Astrocyte of the cerebellum (primary cell): ENCODE measurements at regions not wholly inside any gene's neighbourhood (a gene's known extent, or its start where the extent isn't known, plus 50 kb on each side); places are given as distances from the start of the nearest gene placed in this dataset.

Experiments used
- DNase-seq: peaks from one replicate; pipeline ENCODE4 v3.0.0-alpha.2; 2011; ENCODE audit warnings: low read depth
- H3K4me3 ChIP-seq: 2 replicates; pipeline ENCODE4 v1.5.1; 2011; ENCODE audit warnings: mild to moderate bottlenecking, low read depth, low read length, moderate library complexity
- in situ Hi-C: cut with HindIII; loops from 2 replicates; pipeline ENCODE4 v1.10.0; 2017; ENCODE audit warnings: low sequenced_read_pairs
- TF ChIP-seq, protein P1 (sequence below): IDR thresholded peaks from 2 replicates; pipeline ENCODE4 v1.5.1; 2012; ENCODE audit warnings: low read length, low read depth, moderate library complexity, mild to moderate bottlenecking; ENCODE audit errors: missing control alignments

DNA sequence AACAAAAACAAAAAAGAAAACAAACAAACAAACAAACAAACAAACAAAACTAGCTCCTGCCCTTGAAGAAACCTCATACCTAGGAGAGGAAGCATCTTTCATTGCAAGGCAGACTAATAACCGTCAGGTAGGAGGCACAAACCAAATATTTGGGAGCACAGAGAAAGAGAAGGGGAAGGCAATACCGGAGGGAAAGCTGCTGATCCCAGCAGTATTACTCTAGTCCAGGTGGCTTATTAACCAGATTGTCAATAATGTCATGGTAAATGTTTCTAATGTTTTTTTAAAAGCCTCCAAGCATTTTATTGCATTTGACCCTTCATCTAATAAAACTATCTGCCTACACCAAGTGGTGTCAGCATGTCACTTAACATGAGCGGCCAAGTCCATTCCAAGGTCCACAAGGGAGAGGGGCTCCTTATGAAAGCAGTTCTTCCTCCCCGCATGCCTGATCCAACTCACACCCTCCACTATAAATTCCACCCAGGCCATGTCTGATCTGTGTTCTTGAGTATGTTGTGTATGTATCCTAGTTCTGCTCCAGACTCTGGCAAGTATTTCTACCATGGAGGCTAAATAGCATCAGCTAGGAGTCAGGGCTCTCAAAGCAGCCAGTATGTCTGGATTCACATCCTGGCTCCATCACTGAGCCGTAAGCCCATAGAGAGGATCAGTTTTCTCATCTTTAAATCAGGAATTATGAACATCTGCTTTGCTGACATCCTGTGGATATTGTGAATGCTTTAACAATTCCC, 208.1 kb upstream of the TENM4 start:
- TF ChIP-seq, protein P1, sequence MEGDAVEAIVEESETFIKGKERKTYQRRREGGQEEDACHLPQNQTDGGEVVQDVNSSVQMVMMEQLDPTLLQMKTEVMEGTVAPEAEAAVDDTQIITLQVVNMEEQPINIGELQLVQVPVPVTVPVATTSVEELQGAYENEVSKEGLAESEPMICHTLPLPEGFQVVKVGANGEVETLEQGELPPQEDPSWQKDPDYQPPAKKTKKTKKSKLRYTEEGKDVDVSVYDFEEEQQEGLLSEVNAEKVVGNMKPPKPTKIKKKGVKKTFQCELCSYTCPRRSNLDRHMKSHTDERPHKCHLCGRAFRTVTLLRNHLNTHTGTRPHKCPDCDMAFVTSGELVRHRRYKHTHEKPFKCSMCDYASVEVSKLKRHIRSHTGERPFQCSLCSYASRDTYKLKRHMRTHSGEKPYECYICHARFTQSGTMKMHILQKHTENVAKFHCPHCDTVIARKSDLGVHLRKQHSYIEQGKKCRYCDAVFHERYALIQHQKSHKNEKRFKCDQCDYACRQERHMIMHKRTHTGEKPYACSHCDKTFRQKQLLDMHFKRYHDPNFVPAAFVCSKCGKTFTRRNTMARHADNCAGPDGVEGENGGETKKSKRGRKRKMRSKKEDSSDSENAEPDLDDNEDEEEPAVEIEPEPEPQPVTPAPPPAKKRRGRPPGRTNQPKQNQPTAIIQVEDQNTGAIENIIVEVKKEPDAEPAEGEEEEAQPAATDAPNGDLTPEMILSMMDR = no peak
- no peak for DNase-seq
- no peak overlapping the region for H3K4me3 ChIP-seq
- in situ Hi-C loops = no loop called here

DNA sequence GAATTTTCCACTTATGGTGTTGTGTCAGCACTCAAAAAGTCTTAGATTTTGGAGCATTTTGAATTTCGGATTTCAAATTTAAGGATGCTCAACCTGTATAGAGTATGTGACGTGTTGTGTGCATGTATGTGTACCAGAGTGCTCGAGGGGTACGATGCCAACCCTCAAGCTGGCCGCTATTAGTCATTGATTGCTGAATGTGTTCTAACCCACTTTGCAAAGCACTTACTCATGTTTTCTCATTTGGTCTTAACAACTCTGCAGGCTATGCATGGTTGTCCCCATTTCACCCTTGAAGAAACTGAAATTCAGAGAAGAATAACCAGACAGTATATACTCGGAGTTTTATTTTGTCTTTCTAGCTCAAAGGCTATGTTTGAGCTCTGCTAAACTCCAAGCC, 196.4 kb upstream of the TENM4 start:
- TF ChIP-seq, protein P1 = no peak
- no peak for DNase-seq
- H3K4me3 ChIP-seq = no peak overlapping the region
- in situ Hi-C loops = no loop called here

DNA sequence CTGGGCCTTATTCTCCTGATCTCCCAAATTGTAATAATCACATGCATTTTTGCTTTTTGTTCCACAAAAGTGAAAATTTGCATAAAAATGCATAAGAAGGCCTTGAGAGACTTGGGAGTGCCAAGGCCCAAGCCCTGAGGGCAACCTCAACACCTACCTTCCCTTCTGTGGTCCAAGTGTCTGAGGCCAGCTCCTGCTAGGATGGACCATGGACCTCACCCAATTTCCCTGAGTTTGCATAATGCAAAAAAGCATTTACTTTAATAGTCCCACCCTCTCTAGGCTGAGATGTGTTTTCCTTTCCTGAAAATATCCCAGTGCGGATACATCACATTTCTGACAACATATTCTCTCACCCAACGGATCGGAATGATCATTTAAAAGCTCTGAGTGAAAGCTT, 194.1 kb upstream of the TENM4 start:
- TF ChIP-seq, protein P1 = no peak
- no peak overlapping the region for H3K4me3 ChIP-seq
- DNase-seq = no peak
- in situ Hi-C loops = no loop called here

DNA sequence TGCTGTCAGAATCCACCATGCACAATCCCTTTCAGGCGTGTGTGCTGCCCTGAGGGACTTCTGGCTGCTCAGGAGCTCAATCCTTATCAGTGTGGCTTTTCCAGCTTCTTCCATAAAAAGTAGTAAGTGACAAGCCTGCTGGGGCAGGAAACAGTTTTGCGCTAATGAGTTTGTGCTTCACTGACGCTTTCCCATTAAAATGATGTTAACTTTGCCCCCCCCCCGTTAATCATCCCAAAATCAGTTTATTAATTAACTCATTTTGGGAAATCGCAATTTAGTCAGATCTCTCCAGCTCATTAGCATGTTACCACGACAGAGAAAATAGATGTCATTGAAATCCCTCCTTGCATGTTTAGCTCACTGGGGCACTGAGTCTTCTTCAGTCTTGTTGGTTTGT, 186.5 kb upstream of the TENM4 start:
- in situ Hi-C loops = no loop called here
- TF ChIP-seq, protein P1 = no peak
- no peak overlapping the region for H3K4me3 ChIP-seq
- no peak for DNase-seq

DNA sequence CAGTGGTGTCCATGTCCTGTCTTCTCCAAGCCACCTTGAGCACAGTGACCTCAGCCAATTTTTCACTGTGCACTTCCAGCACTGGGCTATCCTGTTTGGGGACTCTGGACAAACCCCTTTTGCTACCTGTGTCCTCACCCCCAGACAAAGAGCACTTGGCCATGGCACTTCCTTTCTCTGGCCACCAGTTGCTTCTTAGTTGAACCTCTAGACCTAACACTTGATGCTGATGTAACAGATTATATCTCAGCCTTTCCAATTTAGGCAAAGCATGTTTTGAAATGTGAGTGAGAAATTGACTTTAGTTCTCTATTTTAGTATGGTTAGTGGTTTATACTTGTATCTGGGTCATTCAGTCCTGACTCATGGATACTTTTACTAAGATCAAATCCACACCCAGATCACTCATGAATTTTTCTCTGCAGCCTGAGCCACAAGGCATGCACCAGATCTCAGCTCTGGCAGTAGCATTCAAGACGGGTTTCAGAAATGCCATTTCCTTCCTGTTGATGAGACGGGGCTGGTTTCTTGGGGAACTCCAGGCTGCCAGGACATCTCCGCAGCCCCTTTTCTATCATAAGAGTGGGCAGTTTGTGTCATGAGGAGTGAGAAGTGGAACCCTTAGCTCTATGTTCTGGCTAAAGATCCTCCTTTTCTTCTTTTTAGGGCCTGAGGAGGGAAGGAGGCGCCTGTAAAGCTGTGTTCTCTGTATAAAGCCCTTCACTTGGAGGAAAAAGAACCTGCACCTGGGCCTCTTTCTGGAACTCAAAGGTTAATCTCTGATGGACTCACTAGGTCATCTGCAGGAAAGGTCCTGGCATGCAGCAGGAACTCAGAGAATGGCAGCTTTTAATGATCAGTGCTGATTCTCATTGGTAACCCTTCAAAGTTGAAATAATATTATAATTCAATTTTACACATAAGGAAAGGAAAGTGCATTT, 185.6 kb upstream of the TENM4 start:
- TF ChIP-seq, protein P1 = no peak
- no peak for DNase-seq
- in situ Hi-C loops = no loop called here
- H3K4me3 ChIP-seq = no peak overlapping the region

DNA sequence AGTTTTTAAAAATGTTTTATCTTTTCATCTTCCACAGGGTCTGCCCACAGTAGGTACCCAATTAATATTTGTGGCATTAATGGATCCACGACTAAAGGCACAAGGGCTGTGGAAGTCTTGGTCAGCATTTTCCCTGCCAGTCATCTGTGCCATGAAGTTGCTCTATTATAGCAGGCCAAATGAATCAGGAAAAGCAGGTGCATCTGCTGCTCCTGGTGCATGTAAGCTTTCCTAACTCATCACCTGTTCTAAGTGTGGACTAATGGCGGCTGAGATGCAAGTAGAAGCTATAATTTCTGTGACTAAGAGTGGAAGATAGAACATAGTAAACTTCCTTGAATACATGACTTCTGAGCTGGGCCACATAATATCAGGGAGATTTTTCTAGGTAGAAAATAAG, 182.5 kb upstream of the TENM4 start:
- no peak overlapping the region for H3K4me3 ChIP-seq
- in situ Hi-C loops = no loop called here
- no peak for DNase-seq
- TF ChIP-seq, protein P1 = no peak
